GM20000 (cell line): ENCODE measurements at regions not wholly inside any gene's neighbourhood (a gene's known extent, or its start where the extent isn't known, plus 50 kb on each side); places are given as distances from the start of the nearest gene placed in this dataset.

Experiments used
- DNase-seq: peaks from one replicate; pipeline ENCODE4 v3.0.0; 2012; ENCODE audit warnings: low spot score
- CTCF ChIP-seq: IDR thresholded peaks from 2 replicates; pipeline ENCODE4 v1.5.1; 2012; ENCODE audit warnings: mild to moderate bottlenecking, control low read depth; ENCODE audit errors: extremely low read depth, missing control alignments

GRCh38 chr18:45322343-45322742 lies 292.9 kb upstream of the SLC14A2 start:
- DNase-seq, result no peak
- TF ChIP-seq CTCF, result no peak

GRCh38 chr18:45324101-45324494 lies 291.2 kb upstream of the SLC14A2 start:
- DNase-seq, result no peak
- TF ChIP-seq CTCF, result no peak

GRCh38 chr18:45324495-45325113 lies 290.7 kb upstream of the SLC14A2 start:
- no peak for DNase-seq
- no peak for TF ChIP-seq CTCF

GRCh38 chr18:45325778-45326177 lies 289.5 kb upstream of the SLC14A2 start:
- DNase-seq, result no peak
- TF ChIP-seq CTCF, result no peak

GRCh38 chr18:45326505-45326904 lies 288.8 kb upstream of the SLC14A2 start:
- DNase-seq, result no peak
- TF ChIP-seq CTCF, result no peak

- no peak for DNase-seq
- TF ChIP-seq CTCF, result no peak
These were observed 287.0 kb upstream of the SLC14A2 start for GRCh38 chr18:45328296-45328695.

GRCh38 chr18:45328811-45329210 lies 286.5 kb upstream of the SLC14A2 start:
- DNase-seq, result no peak
- TF ChIP-seq CTCF, result no peak
